Stomach (tissue), 8 donors: ENCODE measurements at regions not wholly inside any gene's neighbourhood (a gene's known extent, or its start where the extent isn't known, plus 50 kb on each side); places are given as distances from the start of the nearest gene placed in this dataset.
"Not testable (repeated sequence)": the region's sequence is repeated elsewhere in the genome, so short reads cannot be mapped to it uniquely, and the experiment has no call there.

ENCODE experiments used
- DNase-seq, 2 donors: peaks; one replicate each; pipeline versions ENCODE4 v3.0.0 to v3.0.0-alpha.2; 2013 to 2019
- H3K27ac ChIP-seq, 5 donors: fragments of 200-600 bp in 4 of 5; sonication (generic) in 4 of 5; one replicate each; pipeline ENCODE4 v1.5.1; 2013 to 2019; ENCODE audit warnings: mild to moderate bottlenecking in 1 of 5, moderate library complexity in 1 of 5
- H3K27me3 ChIP-seq, 3 donors: fragments of 200-600 bp; sonication (generic); one replicate each; pipeline ENCODE4 v1.5.1; 2017 to 2019; ENCODE audit warnings: mixed run types in 1 of 3
- H3K36me3 ChIP-seq, 4 donors: fragments of 200-600 bp; sonication (generic); 1 replicate in 3 of 4; 2 replicates in 1 of 4; pipeline ENCODE4 v1.5.1; 2016 to 2019
- H3K4me1 ChIP-seq, 4 donors: fragments of 200-600 bp; sonication (generic); one replicate each; pipeline ENCODE4 v1.5.1; 2016 to 2019
- H3K4me3 ChIP-seq, 4 donors: fragments of 200-600 bp; sonication (generic) in 3 of 4; one replicate each; pipeline ENCODE4 v1.5.1; 2016 to 2019; ENCODE audit warnings: mild to moderate bottlenecking in 1 of 4
- H3K9me3 ChIP-seq, 4 donors: fragments of 200-600 bp; sonication (generic); one replicate each; pipeline ENCODE4 v1.5.1; 2016 to 2019
- EP300 ChIP-seq: sonication (generic); formaldehyde crosslinking; IDR thresholded peaks from one replicate; pipeline ENCODE4 v1.6.1; 2017; ENCODE audit warnings: antibody characterized with exemption
- POLR2A ChIP-seq, 4 donors: fragments of 450-650 bp; IDR thresholded peaks; one replicate each; pipeline ENCODE4 v1.6.1; 2016; ENCODE audit warnings: antibody characterized with exemption in 4 of 4, control low read depth in 2 of 4, mild to moderate bottlenecking in 1 of 4, moderate library complexity in 1 of 4
- POLR2AphosphoS5 ChIP-seq, 3 donors: sonication (generic); formaldehyde crosslinking; IDR thresholded peaks; one replicate each; pipeline ENCODE4 v1.6.1; 2016; ENCODE audit warnings: antibody characterized with exemption in 3 of 3
- WGBS, 5 donors: extraction: QIAGEN DNeasy Blood & Tissue Kit in 3 of 5; methylation state at CpG; one replicate each; pipeline versions ENCODE4 v1.1.5 to v1.1.7; 2013 to 2018; 5-methylcytosine and 5-hydroxymethylcytosine counted together
- intact Hi-C: fragments of 100-400 bp; cut with DNase I; formaldehyde crosslinking; loops from one replicate; pipeline ENCODE4 v1.15.1; 2023; ENCODE audit warnings: low total_unique reads
- TF ChIP-seq, protein P1 (sequence below), 7 experiments: fragments of 450-650 bp in 4 of 7; fragments of 200-600 bp in 3 of 7; sonication (generic) in 3 of 7; IDR thresholded peaks; one replicate each; pipeline ENCODE4 v1.5.1; 2016 to 2019; ENCODE audit warnings: antibody characterized with exemption in 7 of 7, control low read depth in 2 of 7, mild to moderate bottlenecking in 1 of 7
- donor health status: healthy with polysubstance abuse.
- donor health status: Bipolar disorder and iron deficiency.
- donor health status: healthy.

DNA sequence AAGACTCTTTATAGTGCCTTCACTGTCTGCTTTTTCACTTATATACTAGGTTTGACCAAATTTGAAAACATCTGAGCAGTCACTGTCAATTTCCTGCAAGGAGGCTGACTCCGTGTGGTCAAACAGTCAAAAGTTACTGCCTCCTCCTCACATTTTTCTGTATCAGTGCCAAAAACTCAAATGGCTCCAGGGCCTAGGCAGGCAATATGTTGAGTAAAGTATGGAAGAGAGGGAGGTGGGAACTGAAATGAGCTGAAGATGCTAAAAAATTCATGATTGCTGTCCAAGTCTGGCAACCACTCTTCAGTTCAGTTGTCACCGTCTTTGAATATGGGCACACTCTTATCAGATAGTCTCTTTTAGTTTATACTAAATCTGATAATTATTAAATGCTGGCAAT lies 551.6 kb downstream of the CCSER2 start:
- DNase-seq: no peak
- Histone ChIP-seq H3K9me3 (no peaks in the 10 kb centered on the region), H3K4me3 (no peak overlapping the region), H3K4me1 (no peaks in the 10 kb centered on the region), H3K27me3 (no peaks in the 10 kb centered on the region), H3K27ac (no peak overlapping the region), H3K36me3 (no peaks in the 10 kb centered on the region)
- intact Hi-C loops: no loop called here
- TF ChIP-seq POLR2AphosphoS5 (IDR thresholded peaks at IDR 0.05) (no peak), EP300 (no peak), POLR2A (IDR thresholded peaks at IDR 0.05) (no peak)
- TF ChIP-seq, protein P1, sequence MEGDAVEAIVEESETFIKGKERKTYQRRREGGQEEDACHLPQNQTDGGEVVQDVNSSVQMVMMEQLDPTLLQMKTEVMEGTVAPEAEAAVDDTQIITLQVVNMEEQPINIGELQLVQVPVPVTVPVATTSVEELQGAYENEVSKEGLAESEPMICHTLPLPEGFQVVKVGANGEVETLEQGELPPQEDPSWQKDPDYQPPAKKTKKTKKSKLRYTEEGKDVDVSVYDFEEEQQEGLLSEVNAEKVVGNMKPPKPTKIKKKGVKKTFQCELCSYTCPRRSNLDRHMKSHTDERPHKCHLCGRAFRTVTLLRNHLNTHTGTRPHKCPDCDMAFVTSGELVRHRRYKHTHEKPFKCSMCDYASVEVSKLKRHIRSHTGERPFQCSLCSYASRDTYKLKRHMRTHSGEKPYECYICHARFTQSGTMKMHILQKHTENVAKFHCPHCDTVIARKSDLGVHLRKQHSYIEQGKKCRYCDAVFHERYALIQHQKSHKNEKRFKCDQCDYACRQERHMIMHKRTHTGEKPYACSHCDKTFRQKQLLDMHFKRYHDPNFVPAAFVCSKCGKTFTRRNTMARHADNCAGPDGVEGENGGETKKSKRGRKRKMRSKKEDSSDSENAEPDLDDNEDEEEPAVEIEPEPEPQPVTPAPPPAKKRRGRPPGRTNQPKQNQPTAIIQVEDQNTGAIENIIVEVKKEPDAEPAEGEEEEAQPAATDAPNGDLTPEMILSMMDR (IDR thresholded peaks at IDR 0.05): no peak
- 76 to 81% (median 77%) methylated on average over 2 of the region's 2 CpGs for WGBS, 5 donors

DNA sequence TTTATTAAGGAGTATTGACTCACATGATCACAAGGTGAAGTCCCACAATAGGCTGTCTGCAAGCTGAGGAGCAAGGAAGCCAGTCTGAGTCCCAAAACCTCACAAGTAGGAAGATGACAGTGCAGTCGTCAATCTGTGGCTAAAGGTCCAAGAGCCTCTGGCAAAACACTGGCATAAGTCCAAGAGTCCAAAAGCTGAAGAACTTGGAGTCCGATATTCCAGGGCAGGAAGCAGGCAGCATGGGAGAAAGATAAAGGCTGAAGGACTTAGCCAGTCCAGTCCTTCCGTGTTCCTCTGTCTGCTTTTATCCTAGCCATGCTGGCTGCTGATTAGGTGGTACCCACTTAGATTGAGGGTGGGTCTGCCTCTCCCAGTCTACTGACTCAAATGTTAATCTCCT lies 553.3 kb downstream of the CCSER2 start:
- not testable (repeated sequence) for H3K9me3 ChIP-seq
- WGBS, 5 donors: 60 to 90% (median 77%) methylated on average over 3 of the region's 3 CpGs

DNA sequence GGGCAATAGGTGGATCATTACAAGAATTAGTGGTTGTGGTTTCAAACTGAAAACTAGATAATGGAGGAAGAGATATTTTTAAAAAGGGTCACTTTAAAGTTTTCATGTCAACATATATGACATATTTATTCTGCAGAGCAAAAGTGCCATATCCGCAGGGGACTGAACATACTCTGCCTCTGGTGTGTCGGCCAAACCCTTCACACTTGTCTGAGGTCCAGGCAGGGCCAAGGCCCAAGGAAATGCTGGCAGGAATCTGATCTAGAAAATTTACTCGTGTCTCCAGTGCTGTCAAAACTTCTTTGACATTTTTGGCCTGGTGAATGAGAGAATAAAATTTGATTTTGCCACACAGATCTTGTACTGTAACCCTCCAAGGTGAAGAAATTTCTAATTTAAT lies 562.3 kb downstream of the CCSER2 start:
- no peaks in the 10 kb centered on the region for H3K4me1 ChIP-seq
- intact Hi-C loops: no loop called here
- TF ChIP-seq EP300 (no peak), POLR2AphosphoS5 (IDR thresholded peaks at IDR 0.05) (no peak), POLR2A (IDR thresholded peaks at IDR 0.05) (no peak)
- TF ChIP-seq, protein P1 (IDR thresholded peaks at IDR 0.05): no peak
- WGBS, 5 donors: 58 to 73% (median 68%) methylated on average over 3 of the region's 3 CpGs
- H3K4me3 ChIP-seq: no peak overlapping the region
- H3K36me3 ChIP-seq: no peaks in the 10 kb centered on the region
- no peaks in the 10 kb centered on the region for H3K9me3 ChIP-seq
- DNase-seq: no peak
- no peaks in the 10 kb centered on the region for H3K27me3 ChIP-seq
- no peak overlapping the region for H3K27ac ChIP-seq

More for the DNA sequence above, 553.3 kb downstream of the CCSER2 start:
- intact Hi-C loops, H3K4me1 ChIP-seq, H3K27me3 ChIP-seq, H3K4me3 ChIP-seq, DNase-seq, H3K27ac ChIP-seq, H3K36me3 ChIP-seq: not testable (repeated sequence)

DNA sequence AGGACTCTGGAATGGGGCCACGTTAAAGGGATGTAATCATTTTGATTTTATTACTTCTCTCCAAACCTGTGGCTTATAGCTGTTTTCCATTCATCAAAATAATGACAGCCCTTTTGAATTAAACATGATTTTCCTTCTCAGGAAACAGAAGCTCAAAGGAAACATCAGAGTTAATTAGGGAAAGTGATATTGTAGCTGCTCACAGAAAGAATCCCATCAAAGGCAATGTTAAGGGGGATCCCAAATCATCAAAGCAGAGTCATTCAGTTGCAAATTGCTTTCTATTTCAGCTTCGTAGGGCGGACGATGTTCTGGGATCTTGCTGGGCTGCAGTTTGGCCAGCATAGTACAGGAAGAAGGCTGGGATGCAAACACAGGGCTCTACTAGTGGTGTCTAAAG lies 563.2 kb downstream of the CCSER2 start:
- no peak overlapping the region for H3K27ac ChIP-seq
- no peak overlapping the region for H3K4me3 ChIP-seq
- no peaks in the 10 kb centered on the region for H3K36me3 ChIP-seq
- intact Hi-C loops: no loop called here
- no peaks in the 10 kb centered on the region for H3K4me1 ChIP-seq
- WGBS, 5 donors: 44 to 78% (median 60%) methylated on average over 4 of the region's 4 CpGs
- no peak for DNase-seq
- TF ChIP-seq EP300: no peak
- TF ChIP-seq POLR2AphosphoS5 (IDR thresholded peaks at IDR 0.05): no peak
- TF ChIP-seq POLR2A (IDR thresholded peaks at IDR 0.05): no peak
- TF ChIP-seq, protein P1 (IDR thresholded peaks at IDR 0.05): no peak
- H3K27me3 ChIP-seq: no peaks in the 10 kb centered on the region
- H3K9me3 ChIP-seq: no peaks in the 10 kb centered on the region

DNA sequence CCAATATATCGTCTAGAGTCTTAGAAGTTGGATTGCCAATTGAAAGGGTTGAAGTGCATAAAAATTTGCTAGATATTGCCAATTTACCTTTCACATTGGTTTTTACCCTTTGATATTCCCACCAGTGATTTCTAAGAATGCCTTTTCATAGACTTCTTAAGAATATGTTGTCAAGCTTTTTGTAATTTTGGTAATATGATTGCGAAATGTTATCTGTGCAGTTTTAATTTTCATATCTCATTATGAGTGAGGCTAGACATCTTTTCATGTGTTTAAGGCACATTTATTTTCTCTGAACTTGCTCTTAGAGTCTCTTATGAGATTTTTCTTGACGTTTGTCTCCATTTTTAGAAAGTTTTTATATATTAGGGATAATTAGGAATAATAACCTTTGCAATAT lies 567.2 kb downstream of the CCSER2 start:
- Histone ChIP-seq H3K27me3 (no peaks in the 10 kb centered on the region), H3K27ac (no peak overlapping the region), H3K36me3 (no peaks in the 10 kb centered on the region), H3K4me3 (no peak overlapping the region), H3K4me1 (no peaks in the 10 kb centered on the region), H3K9me3 (no peaks in the 10 kb centered on the region)
- intact Hi-C loops: no loop called here
- 50 to 77% (median 64%) methylated on average over 3 of the region's 3 CpGs for WGBS, 5 donors
- no peak for TF ChIP-seq POLR2AphosphoS5 (IDR thresholded peaks at IDR 0.05)
- TF ChIP-seq POLR2A (IDR thresholded peaks at IDR 0.05): no peak
- TF ChIP-seq, protein P1 (IDR thresholded peaks at IDR 0.05): no peak
- TF ChIP-seq EP300: no peak
- DNase-seq: no peak
